ENCODE measurements at regions not wholly inside any gene's neighbourhood (a gene's known extent, or its start where the extent isn't known, plus 50 kb on each side); places are given as distances from the start of the nearest gene placed in this dataset.

- no peak overlapping the region for H3K4me3 ChIP-seq
- no peak for DNase-seq
- no peaks in the 10 kb centered on the region for H3K9me3 ChIP-seq
- H3K36me3 ChIP-seq: no peaks in the 10 kb centered on the region
- no peaks in the 10 kb centered on the region for H3K4me1 ChIP-seq (ENCODE audit: insufficient read depth)
- no peak overlapping the region for H3K27ac ChIP-seq
- no peaks in the 10 kb centered on the region for H3K27me3 ChIP-seq
- WGBS, 3 donors: 90 to 96% (median 90%) methylated on average over 2 of the region's 2 CpGs
- intact Hi-C loops (cut with DNase I): no loop called here
- TF ChIP-seq POLR2A (IDR thresholded peaks at IDR 0.05) (no peak), EP300 (IDR thresholded peaks at IDR 0.05) (no peak)
- TF ChIP-seq, protein P1, sequence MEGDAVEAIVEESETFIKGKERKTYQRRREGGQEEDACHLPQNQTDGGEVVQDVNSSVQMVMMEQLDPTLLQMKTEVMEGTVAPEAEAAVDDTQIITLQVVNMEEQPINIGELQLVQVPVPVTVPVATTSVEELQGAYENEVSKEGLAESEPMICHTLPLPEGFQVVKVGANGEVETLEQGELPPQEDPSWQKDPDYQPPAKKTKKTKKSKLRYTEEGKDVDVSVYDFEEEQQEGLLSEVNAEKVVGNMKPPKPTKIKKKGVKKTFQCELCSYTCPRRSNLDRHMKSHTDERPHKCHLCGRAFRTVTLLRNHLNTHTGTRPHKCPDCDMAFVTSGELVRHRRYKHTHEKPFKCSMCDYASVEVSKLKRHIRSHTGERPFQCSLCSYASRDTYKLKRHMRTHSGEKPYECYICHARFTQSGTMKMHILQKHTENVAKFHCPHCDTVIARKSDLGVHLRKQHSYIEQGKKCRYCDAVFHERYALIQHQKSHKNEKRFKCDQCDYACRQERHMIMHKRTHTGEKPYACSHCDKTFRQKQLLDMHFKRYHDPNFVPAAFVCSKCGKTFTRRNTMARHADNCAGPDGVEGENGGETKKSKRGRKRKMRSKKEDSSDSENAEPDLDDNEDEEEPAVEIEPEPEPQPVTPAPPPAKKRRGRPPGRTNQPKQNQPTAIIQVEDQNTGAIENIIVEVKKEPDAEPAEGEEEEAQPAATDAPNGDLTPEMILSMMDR (IDR thresholded peaks at IDR 0.05): no peak
Measured at GRCh38 chr13:79812070-79812850, 331.3 kb downstream of the NDFIP2 start.

- no peaks in the 10 kb centered on the region for H3K4me1 ChIP-seq (ENCODE audit: insufficient read depth)
- intact Hi-C loops (cut with DNase I): no loop called here
- DNase-seq: no peak
- H3K9me3 ChIP-seq: no peaks in the 10 kb centered on the region
- H3K27ac ChIP-seq: no peak overlapping the region
- no peaks in the 10 kb centered on the region for H3K36me3 ChIP-seq
- no peak overlapping the region for H3K4me3 ChIP-seq
- TF ChIP-seq, protein P1 (IDR thresholded peaks at IDR 0.05): no peak
- TF ChIP-seq POLR2A (IDR thresholded peaks at IDR 0.05): no peak
- TF ChIP-seq EP300 (IDR thresholded peaks at IDR 0.05): no peak
- no peaks in the 10 kb centered on the region for H3K27me3 ChIP-seq
- WGBS, 3 donors: 16 to 23% (median 18%) methylated on average over 2 of the region's 2 CpGs
Measured at GRCh38 chr13:79811170-79811569, 330.2 kb downstream of the NDFIP2 start.

DNA sequence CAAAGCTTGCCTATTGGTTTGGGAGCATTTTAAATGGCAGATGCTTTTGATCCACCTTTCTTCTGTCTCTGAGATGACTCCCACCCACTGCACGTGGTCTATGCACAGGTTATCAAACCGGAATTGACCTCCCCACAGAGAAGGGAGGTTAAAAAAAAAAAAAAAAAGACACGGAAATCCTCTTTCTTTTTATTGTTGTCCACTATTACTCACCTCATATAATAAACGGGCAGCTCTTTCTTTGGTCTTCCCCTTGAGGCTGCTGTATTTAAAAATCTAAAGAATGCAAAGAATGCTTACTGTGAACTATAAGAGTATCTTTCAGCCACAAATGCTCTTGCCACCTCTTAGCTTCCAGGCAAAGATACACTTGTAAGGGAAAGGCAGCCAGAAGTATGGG is 329.7 kb downstream of the NDFIP2 start:
- Histone ChIP-seq H3K36me3 (no peaks in the 10 kb centered on the region), H3K4me1 (ENCODE audit: insufficient read depth) (no peaks in the 10 kb centered on the region), H3K27ac (no peak overlapping the region), H3K9me3 (no peaks in the 10 kb centered on the region), H3K27me3 (no peaks in the 10 kb centered on the region), H3K4me3 (no peak overlapping the region)
- no peak for DNase-seq
- intact Hi-C loops (cut with DNase I): no loop called here
- no peak for TF ChIP-seq POLR2A (IDR thresholded peaks at IDR 0.05)
- TF ChIP-seq EP300 (IDR thresholded peaks at IDR 0.05): no peak
- TF ChIP-seq, protein P1 (IDR thresholded peaks at IDR 0.05): no peak
- WGBS, 3 donors: 4 to 8% (median 7%) methylated on average over 4 of the region's 4 CpGs

GRCh38 chr13:79810018-79810417 is 329.1 kb downstream of the NDFIP2 start:
- no peak for TF ChIP-seq POLR2A (IDR thresholded peaks at IDR 0.05)
- no peak for TF ChIP-seq EP300 (IDR thresholded peaks at IDR 0.05)
- TF ChIP-seq, protein P1 (IDR thresholded peaks at IDR 0.05): no peak
- 76 to 80% (median 77%) methylated on average over 5 of the region's 5 CpGs for WGBS, 3 donors
- Histone ChIP-seq H3K36me3 (no peaks in the 10 kb centered on the region), H3K4me3 (no peak overlapping the region), H3K27ac (no peak overlapping the region), H3K4me1 (ENCODE audit: insufficient read depth) (no peaks in the 10 kb centered on the region), H3K9me3 (no peaks in the 10 kb centered on the region), H3K27me3 (no peaks in the 10 kb centered on the region)
- intact Hi-C loops (cut with DNase I): no loop called here
- DNase-seq: no peak

All from ovary (tissue), 7 donors.